ENCODE measurements at regions not wholly inside any gene's neighbourhood (a gene's known extent, or its start where the extent isn't known, plus 50 kb on each side); places are given as distances from the start of the nearest gene placed in this dataset.

GRCh38 chr1:186730951-186731729, 50.9 kb upstream of the PTGS2 start:
- no peaks in the 10 kb centered on the region for H3K36me3 ChIP-seq (ENCODE audit: control insufficient read depth, insufficient read depth, low read length)
- no peak for FAIRE-seq

More at GRCh38 chr1:186730951-186731729, 50.9 kb upstream of the PTGS2 start:
- DNase-seq (ENCODE audit: low read depth) = no peak
- Histone ChIP-seq H3K27me3 (ENCODE audit: control insufficient read depth, insufficient read depth, low read length) (no peaks in the 10 kb centered on the region), H3K4me3 (ENCODE audit: low read depth, low read length) (no peak overlapping the region)
- TF ChIP-seq CTCF (IDR thresholded peaks at IDR 0.05; ENCODE audit: insufficient read depth, low read length, severe bottlenecking) = no peak

All from bronchial epithelial cell (primary cell).